GM12878 (cell line): ENCODE measurements at regions not wholly inside any gene's neighbourhood (a gene's known extent, or its start where the extent isn't known, plus 50 kb on each side); places are given as distances from the start of the nearest gene placed in this dataset.

Source experiments
- CEBPZ ChIP-seq: fragments of 150-350 bp; IDR thresholded peaks from 2 replicates; pipeline ENCODE4 v1.6.1; 2016; ENCODE audit warnings: low read depth, low read length
- CREM ChIP-seq: IDR thresholded peaks from 2 replicates; pipeline ENCODE4 v1.6.1; 2014; ENCODE audit warnings: antibody characterized with exemption, low read depth
- CTCF ChIP-seq, 3 experiments: IDR thresholded peaks in 2 of 3; conservative IDR thresholded peaks in 1 of 3; 2 replicates each; pipeline ENCODE4 v1.5.1; 2011; ENCODE audit warnings: low read depth in 3 of 3, low read length in 3 of 3, mild to moderate bottlenecking in 3 of 3, control low read depth in 2 of 3, moderate library complexity in 2 of 3, inconsistent platforms in 1 of 3, mixed read lengths in 1 of 3; ENCODE audit not compliant: control insufficient read depth in 2 of 3, insufficient read depth in 1 of 3; ENCODE audit errors: extremely low read depth in 1 of 3
- ESRRA ChIP-seq: IDR thresholded peaks from 2 replicates; pipeline ENCODE4 v1.6.1; 2012; ENCODE audit warnings: mild to moderate bottlenecking, low read length, improper control_type of control experiment
- EZH2 ChIP-seq: IDR thresholded peaks from 2 replicates; pipeline ENCODE4 v1.6.1; 2012; ENCODE audit warnings: low read depth, mild to moderate bottlenecking, control low read depth, inconsistent platforms, low read length, borderline replicate concordance; ENCODE audit not compliant: control insufficient read depth
- POLR2AphosphoS5 ChIP-seq: IDR thresholded peaks from 2 replicates; pipeline ENCODE4 v1.6.1; 2011; ENCODE audit warnings: mild to moderate bottlenecking, low read length, inconsistent platforms
- RELA ChIP-seq: fragments of 450-650 bp; IDR thresholded peaks from 2 replicates; pipeline ENCODE4 v1.8.0; 2014; ENCODE audit warnings: borderline replicate concordance; ENCODE audit not compliant: partially characterized antibody
- USF1 ChIP-seq: IDR thresholded peaks from 2 replicates; pipeline ENCODE4 v1.6.1; 2011; ENCODE audit warnings: borderline replicate concordance, low read depth, mild to moderate bottlenecking, moderate library complexity, mixed read lengths, low read length; ENCODE audit not compliant: insufficient read depth; ENCODE audit errors: extremely low read length
- USF2 ChIP-seq: IDR thresholded peaks from 2 replicates; pipeline ENCODE4 v1.6.1; 2011; ENCODE audit warnings: low read depth, low read length, improper control_type of control experiment, borderline replicate concordance
- TF ChIP-seq, protein P1 (sequence below): IDR thresholded peaks from 2 replicates; pipeline ENCODE4 v1.6.1; 2012; ENCODE audit warnings: mild to moderate bottlenecking, low read depth, low read length

GRCh38 chr16:54421220-54421619, 134.6 kb upstream of the IRX3 start:
- TF ChIP-seq EZH2 (no peak), POLR2AphosphoS5 (no peak), ESRRA (no peak), USF1 (no peak), CEBPZ (no peak), RELA (no peak), CTCF (IDR thresholded peaks at IDR 0.05 in 2 of 3, conservative IDR thresholded peaks at IDR 0.05 in 1 of 3; ENCODE audit: control insufficient read depth in 2 of 3, extremely low read depth in 1 of 3, insufficient read depth in 1 of 3, low read depth in 3 of 3, low read length in 3 of 3) (no peak), USF2 (no peak), CREM (no peak)
- TF ChIP-seq, protein P1, sequence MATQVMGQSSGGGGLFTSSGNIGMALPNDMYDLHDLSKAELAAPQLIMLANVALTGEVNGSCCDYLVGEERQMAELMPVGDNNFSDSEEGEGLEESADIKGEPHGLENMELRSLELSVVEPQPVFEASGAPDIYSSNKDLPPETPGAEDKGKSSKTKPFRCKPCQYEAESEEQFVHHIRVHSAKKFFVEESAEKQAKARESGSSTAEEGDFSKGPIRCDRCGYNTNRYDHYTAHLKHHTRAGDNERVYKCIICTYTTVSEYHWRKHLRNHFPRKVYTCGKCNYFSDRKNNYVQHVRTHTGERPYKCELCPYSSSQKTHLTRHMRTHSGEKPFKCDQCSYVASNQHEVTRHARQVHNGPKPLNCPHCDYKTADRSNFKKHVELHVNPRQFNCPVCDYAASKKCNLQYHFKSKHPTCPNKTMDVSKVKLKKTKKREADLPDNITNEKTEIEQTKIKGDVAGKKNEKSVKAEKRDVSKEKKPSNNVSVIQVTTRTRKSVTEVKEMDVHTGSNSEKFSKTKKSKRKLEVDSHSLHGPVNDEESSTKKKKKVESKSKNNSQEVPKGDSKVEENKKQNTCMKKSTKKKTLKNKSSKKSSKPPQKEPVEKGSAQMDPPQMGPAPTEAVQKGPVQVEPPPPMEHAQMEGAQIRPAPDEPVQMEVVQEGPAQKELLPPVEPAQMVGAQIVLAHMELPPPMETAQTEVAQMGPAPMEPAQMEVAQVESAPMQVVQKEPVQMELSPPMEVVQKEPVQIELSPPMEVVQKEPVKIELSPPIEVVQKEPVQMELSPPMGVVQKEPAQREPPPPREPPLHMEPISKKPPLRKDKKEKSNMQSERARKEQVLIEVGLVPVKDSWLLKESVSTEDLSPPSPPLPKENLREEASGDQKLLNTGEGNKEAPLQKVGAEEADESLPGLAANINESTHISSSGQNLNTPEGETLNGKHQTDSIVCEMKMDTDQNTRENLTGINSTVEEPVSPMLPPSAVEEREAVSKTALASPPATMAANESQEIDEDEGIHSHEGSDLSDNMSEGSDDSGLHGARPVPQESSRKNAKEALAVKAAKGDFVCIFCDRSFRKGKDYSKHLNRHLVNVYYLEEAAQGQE, result no peak
